NCI-H1092 (cell line): ENCODE measurements at regions not wholly inside any gene's neighbourhood (a gene's known extent, or its start where the extent isn't known, plus 50 kb on each side); places are given as distances from the start of the nearest gene placed in this dataset.

ENCODE experiments used
- DNase-seq: peaks from one replicate; lab custom pipeline; 2025; lab: John Stamatoyannopoulos, UW

- DNase-seq: no peak
Measured at GRCh38 chr3:151935446-151935845, 62.0 kb downstream of the SUCNR1 start.

GRCh38 chr3:151940481-151940880 lies 67.0 kb downstream of the SUCNR1 start:
- DNase-seq: no peak

- DNase-seq: no peak
Measured at GRCh38 chr3:151943539-151943938, 70.1 kb downstream of the SUCNR1 start.

DNA sequence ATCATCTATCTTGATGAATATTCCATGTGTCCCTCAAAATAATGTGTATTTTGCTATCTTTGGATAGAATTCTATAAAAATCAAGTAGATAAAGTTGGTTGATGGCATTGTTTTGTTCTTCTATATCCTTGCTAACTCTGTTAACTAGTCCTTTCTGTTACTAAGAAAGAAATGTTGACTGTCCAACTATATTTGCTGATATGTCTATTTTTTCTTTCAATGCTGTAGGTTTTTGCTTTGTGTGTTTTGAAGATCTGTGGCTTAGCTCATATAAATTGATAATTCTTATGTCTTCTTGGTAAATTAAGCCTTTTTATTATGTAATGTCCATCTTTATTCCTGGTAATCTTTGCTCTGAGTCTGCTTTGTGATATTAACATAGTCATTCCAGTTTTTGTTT lies 70.9 kb downstream of the SUCNR1 start:
- DNase-seq: no peak

DNA sequence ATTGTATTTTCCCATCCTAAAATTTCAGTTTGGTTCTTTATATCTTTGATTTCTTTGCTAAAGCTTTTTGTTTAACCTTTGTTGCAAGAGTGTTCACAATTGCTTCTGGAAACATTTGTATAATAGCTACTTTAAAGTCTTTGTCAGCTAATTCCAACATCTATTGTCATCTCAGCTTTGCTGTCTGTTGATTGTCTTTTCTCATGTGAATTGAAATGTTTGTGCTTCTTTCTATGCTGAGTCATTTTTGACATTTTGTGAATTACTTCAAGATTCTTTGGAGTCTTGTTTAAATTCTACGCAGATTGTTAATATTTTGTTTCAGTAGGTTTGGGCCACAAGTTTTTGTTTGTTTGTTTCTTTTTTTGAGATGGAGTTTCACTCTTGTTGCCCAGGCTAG lies 73.2 kb downstream of the SUCNR1 start:
- DNase-seq: no peak

- DNase-seq: no peak
Measured at GRCh38 chr3:151949706-151950105, 76.3 kb downstream of the SUCNR1 start.

- DNase-seq: no peak
Measured at GRCh38 chr3:151955356-151955755, 81.9 kb downstream of the SUCNR1 start.

GRCh38 chr3:151960961-151961580 lies 87.6 kb downstream of the SUCNR1 start:
- DNase-seq: no peak

DNA sequence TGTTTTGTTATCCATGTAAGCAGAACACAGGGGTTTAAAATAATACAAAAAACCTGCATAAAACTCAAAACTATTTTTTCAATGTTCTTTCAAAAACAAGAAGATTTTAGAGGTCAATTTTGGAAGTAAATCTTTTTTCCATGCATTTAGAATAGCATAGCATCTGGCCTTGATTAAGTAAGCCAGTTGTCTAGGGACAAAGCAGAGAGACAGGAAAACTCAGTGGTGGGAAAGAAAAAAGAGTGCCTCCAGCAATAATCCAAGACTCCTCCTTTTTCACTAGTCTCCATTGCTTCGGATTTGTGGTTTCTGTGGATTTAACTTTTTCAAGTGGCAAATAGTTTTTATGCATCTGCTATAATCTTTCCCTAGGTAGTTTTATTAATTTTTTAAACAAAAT lies 88.9 kb downstream of the SUCNR1 start:
- DNase-seq: no peak

DNA sequence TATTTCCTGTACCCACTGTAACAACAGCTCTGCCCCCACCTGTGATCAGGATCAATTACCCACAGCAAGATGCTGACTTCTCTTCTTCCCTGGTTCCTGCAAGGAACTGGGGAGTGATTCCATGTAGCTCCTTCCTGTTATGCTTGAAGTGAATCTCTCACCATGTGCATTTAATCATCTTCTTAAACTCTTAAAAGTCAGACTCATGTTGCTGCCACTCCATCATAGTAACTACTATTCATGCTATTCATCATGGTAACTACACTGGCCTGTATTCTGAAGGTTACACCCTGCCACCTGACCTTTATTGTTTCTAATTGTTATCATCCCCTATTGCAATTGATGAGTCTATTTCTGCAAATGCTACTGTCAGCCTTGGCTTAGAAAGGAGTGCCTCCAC lies 89.5 kb downstream of the SUCNR1 start:
- DNase-seq: no peak

DNA sequence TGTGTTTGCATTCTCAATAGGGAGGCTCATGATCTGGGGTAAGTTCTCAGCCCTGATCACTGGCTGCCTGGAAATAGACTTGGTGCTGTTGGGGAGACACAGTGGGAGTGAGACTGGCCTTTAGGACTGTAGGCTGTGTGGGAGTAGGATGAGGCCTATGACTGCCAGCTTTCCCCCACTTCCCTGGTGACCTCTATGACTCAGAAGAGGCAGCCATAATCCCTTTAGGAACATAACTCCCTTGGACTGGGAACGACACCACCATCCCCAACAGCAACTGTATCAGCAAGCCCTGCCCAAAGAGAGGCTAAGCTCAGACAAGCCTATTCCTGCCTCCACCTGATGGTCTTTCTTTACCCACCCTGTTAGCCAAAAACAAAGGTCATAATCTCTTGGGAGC lies 91.3 kb downstream of the SUCNR1 start:
- DNase-seq: no peak

- no peak for DNase-seq
Measured at GRCh38 chr3:151969026-151969642, 95.7 kb downstream of the SUCNR1 start.

- no peak for DNase-seq
Measured at GRCh38 chr3:151971814-151972579, 98.6 kb downstream of the SUCNR1 start.

DNA sequence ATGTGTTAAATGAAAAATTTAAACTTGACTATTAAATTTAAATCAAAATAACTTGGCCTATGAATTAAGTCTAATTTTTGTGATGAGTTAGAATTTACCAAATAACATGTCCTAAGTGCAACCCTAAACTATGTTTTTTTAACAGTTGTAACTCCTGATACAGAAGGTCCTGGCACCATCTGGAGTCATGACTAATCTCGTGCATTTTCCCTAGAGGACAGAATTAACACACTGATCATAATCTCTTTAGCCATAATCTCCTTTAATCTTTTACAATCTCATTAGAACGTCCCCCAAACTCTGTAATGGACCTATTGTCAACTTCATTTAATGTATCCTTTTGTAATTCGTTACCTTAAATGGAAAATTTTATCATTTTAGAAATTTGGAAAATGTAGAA lies 100.6 kb downstream of the SUCNR1 start:
- no peak for DNase-seq

DNA sequence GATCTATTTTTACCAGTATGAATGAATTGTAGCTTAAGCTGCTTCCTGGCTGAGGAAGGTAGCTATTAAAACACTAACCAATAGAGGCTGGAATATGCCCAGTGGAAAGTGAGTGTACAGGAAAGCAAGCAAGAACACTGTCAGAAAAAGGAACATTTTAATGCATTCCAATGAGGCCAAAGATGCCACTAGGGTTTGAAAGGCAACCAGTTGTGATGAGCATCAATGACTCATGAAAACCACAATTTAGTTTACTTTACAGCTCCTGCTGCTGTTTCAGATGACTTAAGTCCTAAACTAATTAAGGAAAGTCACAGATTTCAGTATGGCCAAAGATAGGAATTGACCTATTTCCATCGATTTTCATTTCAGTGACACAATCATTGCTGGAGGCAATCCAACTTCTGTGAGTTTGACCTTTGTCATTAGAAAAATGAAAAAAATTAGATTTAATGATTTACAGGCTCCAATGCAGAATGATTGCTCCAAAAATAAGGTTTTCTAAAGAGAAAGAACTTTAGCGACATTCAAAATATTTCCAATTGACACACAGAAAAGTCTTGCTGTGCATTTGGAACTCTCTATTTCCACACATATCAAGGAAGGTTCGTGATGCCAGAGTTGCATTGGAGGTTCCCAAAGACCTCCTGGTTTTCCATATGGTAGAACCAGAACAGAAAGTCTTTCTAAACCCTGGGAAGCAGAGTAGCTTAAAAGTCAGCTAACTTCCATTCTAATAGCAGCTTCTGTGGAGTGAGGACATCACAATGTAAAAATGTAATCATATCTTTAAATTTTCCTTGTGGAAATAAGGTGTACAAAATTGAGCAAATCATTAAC lies 103.0 kb downstream of the SUCNR1 start:
- no peak for DNase-seq

DNA sequence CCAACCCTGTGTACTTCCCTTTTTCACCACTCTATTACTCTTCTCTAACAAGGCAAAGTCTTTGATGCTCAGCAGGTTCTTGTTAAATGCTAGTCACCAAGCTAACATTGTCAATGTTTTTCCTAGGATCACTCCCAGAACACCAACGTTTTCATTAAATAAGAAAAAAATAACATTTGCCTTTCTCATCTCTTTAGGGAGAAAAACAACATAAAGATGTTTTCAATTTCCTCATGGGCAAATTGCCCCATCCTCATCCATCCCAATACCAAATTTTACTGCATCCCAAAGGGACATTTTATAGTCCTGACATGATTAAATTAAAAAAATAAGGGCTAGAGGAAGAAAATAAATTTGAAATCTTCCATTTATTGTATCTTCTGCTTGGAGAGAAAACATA lies 106.5 kb downstream of the SUCNR1 start:
- no peak for DNase-seq

DNA sequence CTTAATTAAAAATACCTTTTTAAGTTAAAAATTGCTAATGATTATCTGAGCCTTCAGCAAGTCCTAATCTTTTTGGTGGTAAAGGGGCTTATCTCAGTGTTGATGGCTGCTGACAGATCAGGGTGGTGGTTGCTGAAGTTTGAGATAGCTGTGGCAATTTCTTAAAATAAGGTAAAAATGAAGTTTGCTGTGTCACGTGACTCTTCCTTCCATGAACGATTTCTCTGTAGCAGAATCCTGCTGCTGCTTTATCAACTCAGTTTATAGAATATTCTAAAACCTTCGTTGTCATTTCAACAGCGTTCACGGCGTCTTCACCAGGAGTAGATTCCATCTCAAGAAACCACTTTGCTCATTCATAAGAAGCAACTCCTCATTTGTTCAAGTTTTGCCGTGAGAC lies 110.1 kb downstream of the SUCNR1 start:
- no peak for DNase-seq

DNA sequence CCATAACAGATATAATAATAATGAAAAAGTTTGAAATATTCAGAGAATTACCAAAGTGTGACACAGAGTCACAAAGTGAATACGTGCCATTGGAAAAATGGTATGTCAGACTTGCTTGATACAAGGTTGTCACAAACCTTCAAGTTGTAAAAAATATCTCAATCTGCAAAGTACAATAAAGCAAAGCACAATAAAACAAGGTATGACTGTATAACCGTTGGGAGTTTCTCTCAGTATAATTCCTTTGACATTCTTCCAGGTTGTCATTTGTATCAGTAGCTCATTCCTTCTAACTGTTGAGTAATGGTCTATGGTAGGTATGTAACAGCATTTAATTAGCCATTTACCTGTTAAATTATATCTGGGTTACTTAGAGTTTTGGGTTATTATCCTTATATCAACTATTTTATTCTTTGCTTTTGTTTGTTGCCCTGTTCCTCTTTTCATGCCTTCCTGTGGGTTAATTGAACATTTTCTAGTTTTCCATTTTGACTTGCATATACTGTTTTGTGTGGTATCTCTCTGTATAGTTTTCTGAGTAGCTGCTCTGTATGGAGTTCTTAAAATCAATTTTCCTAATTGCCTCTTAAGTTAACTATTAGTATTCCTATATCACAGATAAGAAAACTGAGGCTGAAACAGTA lies 112.5 kb downstream of the SUCNR1 start:
- no peak for DNase-seq

DNA sequence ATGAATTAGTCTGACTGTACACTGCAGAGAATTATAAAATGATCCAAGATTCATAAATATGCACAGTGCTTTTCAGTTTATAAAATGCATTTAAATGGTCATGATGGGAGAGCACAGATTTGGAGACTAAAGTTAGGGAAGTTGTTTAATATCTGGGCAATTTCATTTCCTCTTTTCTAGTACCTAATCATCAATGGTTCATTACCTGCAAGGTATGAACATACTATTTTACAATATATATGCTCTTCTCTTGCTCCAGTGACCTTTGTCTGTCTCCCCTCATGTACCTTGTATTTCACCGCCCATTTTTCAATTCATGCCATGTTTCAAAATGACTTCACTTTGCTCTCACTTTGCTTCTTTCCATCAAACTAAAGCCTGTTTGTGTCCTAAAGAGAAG lies 114.5 kb downstream of the SUCNR1 start:
- no peak for DNase-seq

GRCh38 chr3:151989621-151990020 lies 116.2 kb downstream of the SUCNR1 start:
- no peak for DNase-seq

DNA sequence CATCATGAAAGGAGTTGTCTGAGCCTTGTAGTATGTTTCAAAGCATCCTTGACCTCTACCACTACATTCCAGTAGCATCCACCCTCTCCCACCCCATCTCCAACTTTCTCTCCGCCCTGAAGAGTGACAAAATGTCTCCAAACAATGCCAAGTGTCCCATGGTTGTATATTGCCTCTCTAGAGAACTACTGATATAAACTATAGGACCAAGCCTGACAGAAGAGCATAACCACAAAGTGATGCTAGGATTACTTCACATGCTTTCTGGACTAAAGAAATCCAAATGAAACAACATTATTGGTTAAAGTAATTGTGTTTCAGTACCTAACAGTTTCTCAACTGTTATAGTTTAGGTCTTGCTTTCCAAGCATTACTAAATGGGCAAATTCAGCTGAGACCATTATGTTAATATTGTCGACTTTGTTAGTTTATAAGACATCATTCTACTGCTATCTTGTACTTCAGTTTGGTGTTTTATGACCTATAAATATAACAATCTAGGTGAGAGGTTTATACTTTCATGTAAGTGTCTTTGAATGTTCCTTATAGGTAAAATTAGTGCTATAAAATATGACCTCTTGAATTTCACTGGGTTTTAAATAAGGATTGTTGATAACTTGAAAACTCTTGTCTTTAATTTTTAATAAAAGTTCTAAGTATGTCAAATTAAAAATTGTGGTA lies 117.4 kb downstream of the SUCNR1 start:
- no peak for DNase-seq
